GM03348 (cell line): ENCODE measurements at regions not wholly inside any gene's neighbourhood (a gene's known extent, or its start where the extent isn't known, plus 50 kb on each side); places are given as distances from the start of the nearest gene placed in this dataset.

Experiments
- DNase-seq: peaks from one replicate; pipeline ENCODE4 v3.0.0; 2012; ENCODE audit warnings: low spot score

- peak; percentile 28 for DNase-seq
These were observed 264.7 kb downstream of the C16orf95 start for GRCh38 chr16:87052506-87052905.

- DNase-seq = no peak
These were observed 263.9 kb downstream of the C16orf95 start for GRCh38 chr16:87053016-87053982.

- DNase-seq = no peak
These were observed 263.0 kb downstream of the C16orf95 start for GRCh38 chr16:87054154-87054553.

- DNase-seq = no peak
These were observed 262.3 kb downstream of the C16orf95 start for GRCh38 chr16:87054856-87055255.

GRCh38 chr16:87056083-87056482, 261.1 kb downstream of the C16orf95 start:
- DNase-seq = peak; percentile 52

- no peak for DNase-seq
These were observed 260.6 kb downstream of the C16orf95 start for GRCh38 chr16:87056551-87056950.

GRCh38 chr16:87057211-87057881, 259.8 kb downstream of the C16orf95 start:
- DNase-seq = no peak

GRCh38 chr16:87057951-87058560, 259.1 kb downstream of the C16orf95 start:
- no peak for DNase-seq

GRCh38 chr16:87058728-87059250, 258.4 kb downstream of the C16orf95 start:
- no peak for DNase-seq

- DNase-seq = peak; percentile 39
These were observed 256.9 kb downstream of the C16orf95 start for GRCh38 chr16:87060034-87060986.

- no peak for DNase-seq
These were observed 255.8 kb downstream of the C16orf95 start for GRCh38 chr16:87061243-87061920.

- peak; percentile 93 for DNase-seq
These were observed 254.4 kb downstream of the C16orf95 start for GRCh38 chr16:87062569-87063442.

- DNase-seq = no peak
These were observed 253.6 kb downstream of the C16orf95 start for GRCh38 chr16:87063543-87063942.

- DNase-seq = no peak
These were observed 252.3 kb downstream of the C16orf95 start for GRCh38 chr16:87064731-87065445.

- no peak for DNase-seq
These were observed 251.6 kb downstream of the C16orf95 start for GRCh38 chr16:87065446-87066132.

GRCh38 chr16:87066133-87067002, 250.8 kb downstream of the C16orf95 start:
- no peak for DNase-seq

GRCh38 chr16:87067003-87067556, 250.1 kb downstream of the C16orf95 start:
- no peak for DNase-seq
